Stimulated activated CD4-positive, alpha-beta T cell treated with anti-CD3 and anti-CD28 coated beads, Interleukin-2, amount 100 ng/mL, for 48 hours (primary cell): ENCODE measurements at regions not wholly inside any gene's neighbourhood (a gene's known extent, or its start where the extent isn't known, plus 50 kb on each side); places are given as distances from the start of the nearest gene placed in this dataset.
"Not testable (repeated sequence)": the region's sequence is repeated elsewhere in the genome, so short reads cannot be mapped to it uniquely, and the experiment has no call there.

ENCODE experiments used
- DNase-seq, 2 donors: peaks; one replicate each; pipeline ENCODE4 v3.0.0-alpha.2; 2020

DNA sequence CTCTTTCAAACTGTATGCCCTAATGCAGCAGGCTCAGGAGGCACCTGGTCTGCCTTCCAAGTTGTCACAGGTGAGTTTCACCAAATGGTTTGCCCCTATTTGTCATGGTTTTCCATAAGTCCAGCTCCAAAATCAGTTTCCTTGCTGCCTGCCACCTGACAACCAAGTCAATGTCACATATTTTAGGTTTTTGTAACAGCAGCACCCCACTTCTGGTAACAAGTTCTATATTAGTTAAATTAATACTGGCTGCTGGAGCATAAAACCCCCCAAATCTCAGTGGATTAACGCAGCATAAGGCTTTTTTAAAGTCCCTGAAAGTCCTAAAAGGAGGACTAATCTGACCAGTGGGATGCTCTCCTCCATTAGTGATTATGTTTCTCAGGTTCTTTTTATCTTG is 200.7 kb downstream of the RRAGC start:
- no peak for DNase-seq

DNA sequence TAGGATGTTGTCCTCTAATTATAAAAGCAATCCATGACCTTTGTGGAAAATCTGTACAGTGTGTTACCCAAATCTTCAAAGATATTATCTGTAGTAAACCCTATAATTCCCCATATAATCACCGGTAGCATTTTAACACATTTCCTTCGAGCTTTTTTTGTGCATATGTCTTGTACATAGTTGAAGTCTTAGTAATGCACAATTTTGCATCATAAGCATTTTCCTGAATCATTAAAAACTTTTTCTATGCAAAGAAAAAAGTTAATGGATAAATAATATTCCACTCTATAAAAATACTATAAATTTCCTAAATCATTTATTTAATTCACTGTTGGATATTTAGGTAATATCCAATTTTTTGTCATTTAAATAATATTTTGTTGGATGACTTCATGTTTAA is 201.7 kb downstream of the RRAGC start:
- no peak for DNase-seq

DNA sequence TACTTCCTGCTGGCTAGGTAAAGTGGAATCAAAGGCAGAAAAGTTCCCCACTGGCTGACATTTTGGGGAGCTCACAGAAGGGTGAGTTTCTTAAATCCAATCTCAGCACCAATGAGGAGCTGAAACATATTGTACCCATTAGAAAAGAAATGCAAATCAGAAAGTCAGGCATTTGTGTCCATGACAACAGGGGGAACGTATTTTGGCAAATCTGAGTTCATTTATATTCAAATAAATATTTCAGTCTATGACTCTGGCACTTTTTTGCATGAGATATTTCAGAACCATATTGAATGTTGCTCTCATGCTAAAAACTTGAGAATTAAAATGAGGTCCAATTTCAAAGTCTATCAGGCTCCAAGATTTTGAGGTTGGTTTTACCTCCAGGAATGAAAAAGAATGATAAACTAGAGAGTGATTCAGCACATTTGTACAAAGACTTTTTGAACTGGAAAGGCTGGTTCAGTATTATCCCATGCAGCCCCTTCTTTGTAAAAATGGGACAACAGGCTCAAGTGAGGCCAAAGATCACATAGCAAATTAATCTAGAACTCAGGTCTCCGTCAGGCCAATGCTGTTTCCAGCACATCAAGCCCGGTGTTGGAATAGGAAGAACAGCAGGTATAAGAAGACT is 202.2 kb downstream of the RRAGC start:
- DNase-seq, result no peak

DNA sequence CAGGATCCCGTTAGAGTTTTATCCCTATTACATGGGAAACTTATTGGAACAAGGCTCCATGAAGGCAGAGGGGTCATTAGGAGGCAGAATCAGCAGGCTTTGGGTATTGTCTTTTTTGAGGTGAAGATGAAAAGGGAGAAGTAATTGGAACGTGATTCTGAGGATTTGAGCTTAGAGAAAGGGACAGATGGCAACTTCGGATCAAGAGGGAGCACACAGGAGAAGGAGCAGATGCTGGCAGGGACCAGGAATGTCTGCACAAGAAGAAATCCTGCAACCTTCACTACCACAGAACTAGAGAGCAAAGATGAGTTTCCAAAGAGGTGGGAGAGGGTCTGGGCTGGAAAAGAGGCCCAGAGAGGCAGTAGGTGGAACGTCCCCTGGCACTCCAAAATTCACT is 202.8 kb downstream of the RRAGC start:
- no peak for DNase-seq

DNA sequence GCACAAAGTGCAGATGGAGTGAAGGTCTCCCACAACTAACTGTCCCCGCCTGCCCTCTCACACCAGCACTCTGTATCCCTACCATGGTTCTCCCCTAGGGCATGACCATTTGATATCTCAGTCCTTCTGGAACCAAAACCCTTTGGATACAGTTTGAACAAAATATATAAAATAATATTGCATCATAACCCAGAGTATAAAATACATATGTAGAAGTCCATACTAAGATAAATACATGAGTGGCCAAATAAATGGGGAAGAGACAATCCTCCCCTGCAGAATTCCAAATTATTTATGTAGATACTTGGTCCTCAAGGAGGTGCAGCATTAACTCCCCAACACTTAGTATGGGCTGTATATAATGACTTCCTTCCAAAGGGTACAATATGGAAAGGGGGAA is 207.4 kb downstream of the RRAGC start:
- DNase-seq, result no peak

DNA sequence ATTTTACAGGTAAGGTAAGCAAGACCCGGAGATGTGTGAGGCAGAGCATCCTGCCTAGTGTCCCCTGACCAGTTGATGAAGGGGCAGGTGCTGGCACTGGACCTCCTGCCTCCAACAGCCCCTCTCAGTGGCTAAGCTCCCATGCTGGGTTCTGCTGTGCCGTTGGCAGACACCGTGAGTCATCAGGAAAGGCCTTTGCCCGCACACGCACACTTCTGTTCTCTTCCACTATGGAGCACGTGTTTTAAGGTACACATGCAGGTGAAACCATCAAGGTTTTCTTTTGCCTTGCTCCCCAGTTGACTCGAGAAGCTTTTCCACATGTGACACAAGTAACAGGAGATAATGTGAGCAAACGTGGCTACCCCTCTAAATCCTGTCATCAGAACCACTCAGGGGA is 207.9 kb downstream of the RRAGC start:
- DNase-seq, result no peak

DNA sequence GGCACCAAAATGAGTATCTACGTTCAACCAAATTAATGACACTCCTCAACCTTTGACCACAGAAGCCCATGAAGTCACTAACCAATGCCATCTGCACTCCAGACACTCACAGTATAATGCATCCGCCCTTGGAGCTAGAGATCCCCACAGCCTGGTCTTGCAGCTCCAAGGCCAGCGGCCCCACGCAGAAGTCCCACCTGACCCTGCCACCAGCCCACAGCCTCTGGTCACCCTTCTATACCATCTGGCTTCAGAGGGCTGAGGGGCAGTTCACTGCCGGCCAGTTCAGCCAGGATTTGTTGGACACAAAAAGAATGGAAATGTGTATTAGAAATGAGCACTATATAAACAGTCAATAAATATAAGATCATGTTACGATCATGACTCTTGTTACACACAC is 211.2 kb downstream of the RRAGC start:
- no peak for DNase-seq

DNA sequence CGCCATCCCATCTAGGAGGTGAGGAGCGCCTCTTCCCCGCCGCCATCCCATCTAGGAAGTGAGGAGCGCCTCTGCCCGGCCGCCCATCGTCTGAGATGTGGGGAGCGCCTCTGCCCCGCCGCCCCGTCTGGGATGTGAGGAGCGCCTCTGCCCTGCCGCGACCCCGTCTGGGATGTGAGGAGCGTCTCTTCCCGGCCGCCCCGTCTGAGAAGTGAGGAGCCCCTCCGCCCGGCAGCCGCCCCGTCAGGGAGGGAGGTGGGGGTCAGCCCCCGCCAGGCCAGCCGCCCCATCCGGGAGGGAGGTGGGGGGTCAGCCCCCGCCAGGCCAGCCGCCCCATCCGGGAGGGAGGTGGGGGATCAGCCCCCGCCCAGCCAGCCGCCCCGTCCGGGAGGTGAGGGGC is 212.2 kb downstream of the RRAGC start:
- DNase-seq, result not testable (repeated sequence)

DNA sequence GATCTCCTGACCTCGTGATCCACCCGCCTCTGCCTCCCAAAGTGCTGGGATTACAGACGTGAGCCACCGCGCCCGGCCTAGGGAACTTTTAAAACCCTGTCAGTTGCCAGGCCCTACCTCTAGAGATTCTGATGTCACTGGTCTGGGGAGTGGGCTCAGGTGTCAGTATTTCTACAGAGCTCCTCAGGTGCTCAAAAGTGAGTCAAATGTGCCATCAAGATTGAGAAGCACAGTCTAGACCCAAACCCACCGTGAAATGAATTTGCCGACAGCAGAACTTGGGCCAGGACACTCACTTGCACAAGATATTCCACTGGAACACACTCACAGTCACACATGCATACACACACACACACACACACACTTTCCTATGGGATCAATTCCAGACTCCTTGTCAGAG is 215.5 kb downstream of the RRAGC start:
- DNase-seq, result no peak

DNA sequence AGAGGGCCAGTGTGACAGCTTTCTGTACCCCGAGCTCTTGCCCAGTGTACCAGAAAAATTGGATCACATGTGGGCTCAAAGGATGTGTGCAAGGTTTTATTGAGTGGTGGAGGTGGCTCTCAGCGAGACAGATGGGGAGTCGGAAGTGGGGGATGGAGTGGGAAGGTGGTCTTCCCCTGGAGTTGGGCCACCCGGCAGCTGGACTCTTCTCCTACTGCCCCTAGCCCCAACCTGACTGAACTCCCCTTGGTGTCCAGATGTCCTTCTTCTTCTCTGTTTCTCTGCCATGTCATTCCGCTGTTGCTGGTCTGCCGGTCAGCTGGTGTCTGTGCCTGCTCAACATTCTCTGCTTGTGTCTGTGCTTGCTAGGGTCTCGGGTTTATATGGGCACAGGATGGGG is 217.9 kb downstream of the RRAGC start:
- no peak for DNase-seq

DNA sequence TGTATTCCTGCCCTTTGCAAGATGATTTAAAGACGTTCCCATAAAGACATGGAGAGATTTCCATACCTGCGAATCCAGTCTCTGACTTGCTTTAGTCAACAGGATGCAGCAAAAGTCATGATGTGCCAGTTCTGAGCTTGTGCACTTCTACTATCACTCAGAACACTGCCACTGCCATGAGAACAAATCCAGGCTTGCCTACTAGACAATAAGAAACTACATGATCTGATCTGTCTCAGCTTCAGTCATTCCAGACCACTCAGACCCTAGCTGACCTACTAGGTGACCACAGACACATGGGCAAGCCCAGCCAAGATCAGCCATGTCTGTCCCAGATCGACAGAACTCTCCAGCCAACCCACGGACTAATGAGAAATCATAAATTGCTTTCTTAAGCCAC is 219.2 kb downstream of the RRAGC start:
- DNase-seq, result no peak

DNA sequence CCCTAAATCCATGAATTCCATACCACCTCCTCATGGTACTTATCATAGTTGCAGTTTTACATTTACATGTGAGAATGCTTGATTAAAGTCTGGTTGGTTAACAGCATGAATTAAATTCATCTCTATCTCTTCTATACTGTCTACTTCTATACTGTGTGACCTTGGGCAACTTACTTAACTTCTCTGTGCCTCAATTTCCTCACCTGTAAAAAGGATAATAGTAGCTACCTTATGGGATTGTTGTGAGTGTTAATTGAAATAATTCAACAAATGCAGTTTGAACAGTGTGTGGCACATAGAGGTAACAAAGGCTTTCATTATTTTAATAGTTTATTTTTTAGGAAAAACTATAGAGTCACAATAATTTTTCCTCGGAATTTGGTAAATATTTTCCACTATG is 231.3 kb downstream of the RRAGC start:
- DNase-seq, result no peak

DNA sequence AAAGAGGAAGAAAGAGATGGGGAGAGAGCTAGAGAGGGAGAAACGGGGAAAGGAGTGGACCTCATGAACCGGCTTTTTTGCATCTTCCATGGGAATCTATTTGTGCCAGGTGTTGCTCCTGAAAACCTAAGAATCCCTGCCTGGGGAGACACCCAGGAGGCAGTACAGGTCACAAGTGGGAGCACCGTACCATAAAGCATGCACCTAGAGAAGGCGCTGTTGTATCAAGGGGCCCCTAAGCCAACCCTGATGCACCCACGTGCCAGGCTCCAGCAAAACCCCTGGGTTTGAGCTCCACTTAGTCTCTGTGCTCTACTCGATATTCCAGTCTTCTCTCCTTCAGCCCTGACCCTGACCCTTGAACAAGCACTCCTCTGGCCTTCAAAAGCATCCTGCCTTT is 233.6 kb downstream of the RRAGC start:
- DNase-seq, result no peak

DNA sequence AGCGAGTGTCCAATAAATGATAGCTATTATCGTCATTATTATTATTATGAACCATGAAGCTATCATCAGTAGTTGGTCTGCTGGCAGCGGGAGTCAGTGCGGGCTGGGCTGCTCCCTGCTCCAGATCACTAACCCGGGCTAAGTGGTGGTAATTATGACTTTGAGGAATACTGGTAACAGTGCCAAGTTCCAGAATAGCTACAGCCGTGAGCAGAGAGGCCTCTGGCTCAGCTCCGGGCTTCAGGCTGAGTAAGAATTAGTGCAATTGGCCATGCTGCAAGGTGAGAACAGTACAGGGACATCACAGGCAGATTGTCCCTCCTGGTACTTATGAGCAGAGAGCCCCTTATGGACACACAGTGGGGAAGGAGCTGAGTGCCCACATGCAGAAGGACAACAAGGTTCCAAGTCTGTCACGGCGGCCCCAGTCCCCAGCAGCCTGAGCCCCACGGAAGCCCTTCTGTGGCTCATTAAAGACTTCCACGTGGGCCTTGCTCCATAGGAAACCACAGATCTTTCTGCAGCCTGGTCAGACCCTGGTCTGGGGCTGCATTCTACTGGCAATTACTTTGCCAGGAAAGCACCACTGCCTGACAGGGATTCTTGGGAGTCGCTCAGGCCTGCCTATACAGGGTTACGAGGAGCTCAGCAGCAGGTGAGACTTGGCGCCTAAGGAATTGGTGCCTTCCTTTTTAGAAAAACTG is 235.1 kb downstream of the RRAGC start:
- no peak for DNase-seq

DNA sequence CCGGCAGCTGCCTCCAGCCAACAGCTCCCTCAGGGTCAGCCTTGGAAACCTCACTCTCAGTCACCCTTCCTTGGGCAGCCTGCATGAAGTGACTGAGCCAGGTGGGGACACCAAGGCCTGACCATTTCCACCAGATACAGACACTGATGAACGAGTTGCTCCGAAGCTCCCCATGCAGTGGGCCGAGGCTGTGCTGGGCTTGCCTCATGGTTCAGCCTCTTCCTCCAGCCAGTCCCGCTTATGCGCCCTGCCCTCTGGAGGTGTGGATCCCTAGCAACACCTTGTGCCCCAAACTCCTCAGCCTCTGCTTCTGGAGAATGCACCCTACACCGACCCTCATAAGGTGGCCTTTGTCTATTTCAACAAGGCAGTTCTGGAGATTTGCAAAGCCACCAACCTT is 236.0 kb downstream of the RRAGC start:
- DNase-seq, result no peak

DNA sequence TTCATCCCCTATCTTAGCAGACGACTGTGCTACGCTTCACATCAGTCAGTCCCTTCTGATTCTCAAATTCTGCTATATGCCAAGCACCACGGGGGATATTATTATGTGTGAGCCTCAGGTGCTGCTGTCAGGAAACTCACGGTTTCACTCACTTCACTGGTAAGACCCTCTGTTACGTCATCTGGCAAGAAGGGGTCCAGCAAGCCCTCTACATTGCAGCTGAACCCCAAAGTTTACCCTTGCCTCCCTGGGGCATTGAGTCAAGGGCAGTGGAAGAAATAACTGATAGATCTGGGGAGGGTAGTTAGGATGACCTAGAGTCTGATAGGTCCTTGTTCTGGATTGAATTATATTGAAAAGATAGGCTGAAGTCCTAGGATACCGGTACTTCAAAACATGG is 237.4 kb downstream of the RRAGC start:
- DNase-seq, result no peak

DNA sequence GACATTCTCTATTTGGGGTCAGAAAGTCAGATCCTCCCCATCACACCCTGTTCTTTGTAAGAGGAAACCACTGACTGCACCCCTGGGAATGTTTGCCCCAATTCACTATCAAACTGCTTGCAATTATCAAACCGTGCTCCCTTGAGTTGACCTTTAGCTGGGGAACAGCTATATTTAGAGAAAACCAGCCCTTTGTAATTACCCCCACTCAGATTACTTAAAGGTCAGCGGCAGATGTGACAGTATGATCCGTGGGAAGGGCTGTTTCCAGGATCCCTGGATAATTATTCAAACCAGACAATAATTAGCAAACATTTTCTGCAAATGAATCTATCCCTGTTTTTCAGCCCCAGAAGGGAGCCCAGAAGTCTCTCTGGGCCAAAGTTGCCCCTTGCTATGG is 242.7 kb downstream of the RRAGC start:
- no peak for DNase-seq

DNA sequence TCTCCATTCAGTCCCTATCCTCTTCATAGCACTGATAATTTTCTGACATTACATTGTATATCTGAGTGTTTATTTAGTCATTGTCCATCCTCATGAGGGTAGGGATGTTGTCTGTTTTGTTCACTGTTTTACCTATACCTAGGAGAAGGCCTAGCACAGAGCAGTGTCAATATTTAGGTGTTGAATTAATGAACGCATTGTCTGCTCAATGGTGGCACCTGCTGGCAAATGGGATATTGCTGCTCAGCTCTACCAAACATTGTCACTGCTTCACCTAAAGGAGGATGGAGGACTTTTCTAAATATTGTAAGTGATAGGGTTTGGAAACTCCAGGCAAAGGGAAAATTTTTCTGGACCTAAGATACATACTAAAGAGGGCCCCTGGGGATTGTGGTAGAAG is 243.9 kb downstream of the RRAGC start:
- no peak for DNase-seq

DNA sequence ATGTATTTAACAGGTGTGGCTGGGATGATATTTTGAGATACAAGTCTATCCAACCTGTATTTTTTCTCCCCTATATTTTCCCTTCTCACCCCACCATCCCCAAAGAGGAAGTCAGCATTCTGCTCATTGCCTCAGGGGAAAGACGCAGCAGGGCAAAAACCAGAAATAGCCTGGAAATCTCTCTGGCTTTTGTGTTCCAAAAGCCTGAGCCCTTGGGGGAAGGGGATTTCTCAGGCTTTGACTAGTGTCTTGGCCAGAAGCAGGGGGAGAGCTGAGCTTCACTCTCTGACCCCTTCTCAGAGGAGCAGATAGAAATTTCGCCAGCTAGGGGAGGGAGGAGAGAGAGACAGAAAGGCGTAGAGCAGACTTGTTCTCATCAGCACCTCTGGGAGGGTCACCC is 244.7 kb downstream of the RRAGC start:
- DNase-seq, result no peak

DNA sequence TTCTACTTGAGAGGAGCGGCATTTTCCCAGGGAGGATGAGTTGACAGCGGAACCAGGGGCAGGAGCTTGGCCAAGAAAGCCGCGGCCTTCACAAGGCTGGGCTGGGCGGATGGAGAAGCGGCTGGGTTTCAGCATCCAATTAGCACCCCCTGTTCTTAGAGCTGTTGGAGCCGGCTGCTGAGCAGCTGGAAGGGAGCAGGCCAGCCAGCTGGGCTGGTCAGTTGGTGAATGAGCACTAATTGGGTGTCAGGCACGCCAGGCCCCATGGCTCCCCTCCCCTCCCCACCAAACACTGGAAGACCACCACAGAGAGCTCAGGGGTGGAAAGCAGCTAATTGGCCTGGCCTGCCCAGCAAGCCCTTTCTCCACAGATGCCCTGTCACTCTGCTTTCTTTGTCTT is 245.6 kb downstream of the RRAGC start:
- DNase-seq, result no peak

DNA sequence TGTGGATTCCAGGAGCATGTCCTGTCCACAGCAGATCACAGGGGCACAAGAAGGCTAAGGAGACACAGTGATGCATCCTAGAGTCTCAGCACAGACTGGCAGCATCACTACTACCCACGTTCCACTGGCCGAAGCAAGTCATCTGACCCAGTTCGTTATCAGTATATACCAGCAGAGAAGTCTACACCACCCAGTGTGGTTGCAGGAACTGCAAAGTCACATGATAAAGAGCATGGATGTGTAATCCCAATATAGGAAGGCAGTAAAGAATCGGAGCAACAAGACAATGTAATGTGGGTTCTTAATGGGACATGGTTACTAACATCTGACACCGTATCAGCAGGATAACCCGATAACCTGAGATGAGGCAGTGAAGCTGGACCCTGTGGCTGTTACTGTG is 246.6 kb downstream of the RRAGC start:
- no peak for DNase-seq

DNA sequence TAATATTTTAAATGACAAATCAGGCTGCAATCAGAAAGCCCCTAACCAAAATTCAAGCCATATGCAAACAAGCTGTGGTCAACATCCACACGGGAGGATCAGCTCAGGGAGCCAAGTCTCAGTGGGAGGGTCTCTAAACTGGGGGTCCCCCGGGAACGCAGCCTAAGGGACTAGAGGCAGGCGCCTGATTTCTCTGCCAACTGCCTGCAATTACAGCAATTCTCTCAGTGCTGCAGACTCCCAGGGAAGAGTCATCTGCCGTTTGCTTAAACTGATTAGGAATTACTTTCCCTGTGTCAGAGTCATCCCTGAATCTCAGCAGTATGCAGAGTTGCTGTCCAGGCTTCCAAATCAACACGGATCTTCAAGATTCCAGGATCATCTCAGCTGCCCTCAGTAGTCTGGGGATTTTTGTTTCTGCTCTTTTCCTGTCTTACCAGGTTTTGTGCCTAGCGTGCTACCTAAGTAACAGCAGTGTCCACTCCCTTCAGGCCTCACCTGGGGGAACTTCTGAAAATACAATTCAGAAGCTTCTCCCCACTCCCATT is 247.8 kb downstream of the RRAGC start:
- DNase-seq, result no peak

DNA sequence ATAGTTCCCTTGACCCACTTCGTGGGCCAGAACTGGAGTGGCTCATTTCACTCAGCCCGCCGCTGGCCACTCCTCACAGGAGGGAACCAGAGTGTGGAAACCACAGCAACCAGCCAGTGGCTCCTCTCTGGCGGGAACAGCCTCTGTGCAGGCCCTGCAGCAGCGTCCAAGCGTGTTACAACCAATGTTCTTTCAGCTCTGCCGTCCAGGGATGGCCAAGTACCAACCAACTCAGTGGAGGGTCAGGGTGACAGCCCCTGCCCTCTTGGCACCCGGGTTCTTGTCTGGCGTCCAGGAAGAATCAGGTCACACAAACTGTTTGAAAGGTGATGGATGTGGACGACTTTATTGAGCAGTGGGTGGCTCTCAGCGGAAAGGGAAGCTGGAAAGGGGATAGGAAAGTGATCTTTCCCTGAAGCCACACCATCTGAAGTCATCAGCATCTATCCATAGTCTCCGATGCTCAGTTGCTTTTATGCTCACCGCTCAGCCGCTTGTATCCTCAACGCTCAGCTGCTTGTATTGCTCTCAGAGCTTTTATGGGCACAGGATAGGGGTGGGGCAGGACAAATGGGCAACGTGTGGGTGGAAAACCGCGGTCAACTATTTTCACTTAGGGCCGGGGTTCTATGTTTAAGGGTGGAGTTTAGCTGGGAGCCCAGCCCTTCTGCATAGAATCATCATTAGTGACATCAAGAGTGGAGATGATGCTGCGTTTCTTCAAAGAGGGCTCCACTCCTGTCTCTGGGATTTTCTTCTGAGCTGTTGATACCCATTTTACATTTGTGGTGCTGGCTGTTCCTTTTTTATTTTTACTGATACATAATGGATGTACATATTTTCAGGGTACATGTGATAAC is 250.2 kb downstream of the RRAGC start:
- no peak for DNase-seq
